IPS-NIHi7 (cell line): ENCODE measurements at regions not wholly inside any gene's neighbourhood (a gene's known extent, or its start where the extent isn't known, plus 50 kb on each side); places are given as distances from the start of the nearest gene placed in this dataset.

Experiments used
- DNase-seq: peaks from one replicate; pipeline ENCODE4 v3.0.0; 2012; ENCODE audit warnings: mixed read lengths; ENCODE audit errors: extremely low spot score

DNA sequence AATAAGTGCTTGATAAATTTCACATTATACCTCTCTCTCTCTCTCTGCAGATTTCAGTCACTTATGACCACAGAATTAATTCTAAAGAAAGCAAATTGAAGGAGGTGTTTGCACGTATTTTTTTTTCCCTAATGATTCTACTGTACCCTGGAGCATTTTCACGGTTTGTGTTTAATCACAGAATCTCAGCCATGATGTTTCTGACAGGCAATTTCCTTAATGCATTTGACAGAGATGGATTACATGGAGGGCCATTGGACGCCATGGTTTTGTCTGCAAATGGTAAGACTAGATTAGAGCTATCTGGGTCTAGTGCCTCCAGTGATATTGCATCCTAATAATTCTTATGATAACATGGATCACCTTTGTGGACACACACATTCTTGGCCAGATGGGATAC lies 147.5 kb upstream of the RBFOX1 start:
- DNase-seq = no peak

- no peak for DNase-seq
Observed at GRCh38 chr16:7183768-7184167, 148.9 kb upstream of the RBFOX1 start.

DNA sequence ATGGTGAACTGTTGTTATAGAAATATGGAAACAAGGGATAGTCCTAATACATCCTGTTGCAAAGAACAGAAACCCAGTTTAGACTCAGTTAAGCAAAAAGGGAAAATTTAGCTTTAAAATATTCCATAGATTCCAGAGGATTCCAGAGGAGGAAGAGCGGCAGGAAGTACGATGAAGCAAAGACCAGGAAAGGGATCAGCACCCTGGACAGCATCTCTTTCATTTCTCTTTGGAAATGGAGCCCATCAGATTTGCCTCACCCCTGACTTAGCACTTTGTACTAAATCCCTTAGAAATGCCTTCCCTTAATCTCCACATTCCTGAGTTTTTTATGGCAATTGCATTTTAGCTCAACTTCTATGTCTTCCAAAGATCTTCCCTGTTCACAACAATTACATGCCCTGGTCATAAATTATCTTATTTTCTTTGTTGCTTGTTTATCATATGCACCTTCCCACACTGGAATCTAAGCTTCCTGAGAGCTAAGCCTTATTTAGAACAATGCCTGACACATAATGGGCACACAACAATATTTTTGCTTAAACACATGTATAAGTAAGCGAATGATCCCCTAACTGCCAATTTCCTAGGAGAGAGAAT lies 150.0 kb upstream of the RBFOX1 start:
- DNase-seq = no peak

- no peak for DNase-seq
Observed at GRCh38 chr16:7177875-7178274, 154.8 kb upstream of the RBFOX1 start.

DNA sequence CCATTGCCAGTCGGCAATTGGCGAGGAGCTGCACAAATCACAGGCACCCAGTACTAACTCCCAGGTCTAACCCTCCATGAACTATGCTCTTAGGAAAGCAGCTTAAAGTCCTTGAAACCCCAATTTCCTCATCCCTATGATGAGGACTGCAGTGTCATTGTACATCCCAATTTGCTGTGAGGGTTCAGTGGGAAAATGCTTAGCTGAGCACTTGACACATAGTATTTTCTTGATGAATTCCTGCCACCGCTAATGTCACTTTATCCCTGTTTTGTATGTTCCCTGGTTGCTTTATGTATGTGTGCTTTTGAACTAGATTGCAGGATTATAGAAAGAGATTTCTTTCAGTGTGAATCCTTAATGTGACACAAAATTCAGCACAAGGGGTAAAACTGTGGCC lies 161.5 kb upstream of the RBFOX1 start:
- no peak for DNase-seq

GRCh38 chr16:7167626-7168025 lies 165.0 kb upstream of the RBFOX1 start:
- DNase-seq = no peak

GRCh38 chr16:7161891-7162290 lies 170.8 kb upstream of the RBFOX1 start:
- DNase-seq = no peak

DNA sequence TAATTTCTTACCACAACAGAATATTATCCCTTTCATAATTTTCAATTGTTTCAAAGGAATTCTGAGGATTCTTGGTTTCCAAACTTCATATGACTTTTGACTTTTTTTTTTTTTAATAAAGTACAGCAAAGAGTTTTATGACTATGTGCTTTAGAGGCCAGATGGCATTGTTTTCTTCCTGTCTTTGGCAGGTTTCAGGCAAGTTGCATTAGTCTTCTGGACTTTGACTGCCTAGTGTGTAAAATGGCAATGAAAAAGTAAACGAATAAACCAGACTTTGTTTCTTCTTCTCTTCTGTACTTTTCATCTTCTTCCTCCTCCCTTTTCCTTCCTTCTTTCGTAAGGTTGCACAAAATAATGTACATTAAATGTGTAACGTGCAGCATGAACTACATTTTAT lies 172.6 kb upstream of the RBFOX1 start:
- no peak for DNase-seq

- DNase-seq = no peak
Observed at GRCh38 chr16:7158481-7158880, 174.2 kb upstream of the RBFOX1 start.

DNA sequence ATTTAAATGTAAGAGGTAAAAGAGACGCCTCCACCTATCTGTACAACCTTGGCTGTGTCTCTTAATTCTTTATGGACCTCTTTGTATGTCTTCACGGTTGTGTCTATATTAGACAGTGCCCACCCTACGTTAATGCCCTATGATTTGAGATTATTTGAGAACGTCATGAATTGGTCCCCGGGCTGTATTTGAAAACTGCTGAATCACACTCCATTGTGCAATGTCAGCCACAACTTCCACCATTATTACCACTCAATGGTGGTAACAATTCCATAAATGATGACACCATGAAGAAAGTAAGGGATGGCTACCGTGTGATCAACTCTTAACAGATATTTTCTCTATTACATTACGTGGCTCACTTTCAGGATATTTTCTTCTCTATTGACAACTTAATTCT lies 182.4 kb upstream of the RBFOX1 start:
- DNase-seq = no peak

GRCh38 chr16:7148606-7149005 lies 184.0 kb upstream of the RBFOX1 start:
- no peak for DNase-seq

DNA sequence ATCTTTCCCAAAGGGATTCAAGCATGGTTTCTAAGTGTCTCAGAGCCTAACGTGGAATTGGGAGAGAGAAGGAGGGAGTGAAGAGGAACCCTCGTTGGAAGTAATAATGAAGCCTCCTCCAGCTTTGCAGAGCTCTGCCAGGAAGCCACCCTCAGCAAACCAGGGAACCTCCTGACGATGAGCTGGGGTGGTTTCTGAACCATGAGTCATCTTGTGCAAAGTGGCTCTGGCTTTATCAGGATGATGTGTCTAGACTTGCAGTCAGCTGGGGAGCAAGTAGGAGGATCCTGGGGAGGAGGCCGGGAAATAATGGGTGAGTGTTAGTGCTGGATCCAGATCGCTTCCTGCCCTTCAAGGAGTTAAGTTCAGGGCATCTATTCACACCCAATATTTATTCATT lies 191.7 kb upstream of the RBFOX1 start:
- no peak for DNase-seq

DNA sequence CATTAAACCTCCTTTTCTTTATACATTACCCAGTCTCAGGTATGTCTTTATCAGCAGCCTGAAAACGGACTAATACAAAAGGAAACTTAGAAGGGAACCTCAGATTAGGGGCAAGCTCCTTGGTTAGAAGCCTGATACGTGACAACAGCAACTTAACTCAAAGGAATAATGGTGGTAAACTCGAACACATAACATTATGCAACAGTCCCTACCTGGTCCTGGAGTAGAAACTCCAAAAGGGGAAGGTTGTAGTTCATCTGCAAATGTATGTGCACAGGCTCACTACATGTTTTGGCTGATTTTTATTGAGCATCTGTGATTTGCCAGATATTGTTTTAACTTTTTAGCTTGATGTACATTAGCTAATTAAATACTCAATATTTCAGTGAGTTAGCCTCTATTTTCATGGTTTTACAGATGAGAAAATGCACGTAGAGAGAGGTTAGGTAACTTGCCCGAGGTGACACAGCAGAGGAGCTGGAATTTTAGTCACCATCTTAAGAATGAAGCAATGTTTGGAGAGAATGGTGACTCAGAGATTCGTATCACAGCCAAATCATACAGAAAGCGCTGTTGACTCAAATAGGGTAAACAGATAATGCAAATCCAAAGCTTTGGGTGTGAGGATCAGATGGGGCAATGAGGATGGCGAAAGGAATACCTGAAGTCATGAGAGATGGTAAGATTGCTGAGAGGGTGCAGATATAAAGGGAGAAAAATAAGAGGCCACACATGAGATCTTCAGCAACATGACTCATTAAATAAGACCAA lies 194.9 kb upstream of the RBFOX1 start:
- no peak for DNase-seq

DNA sequence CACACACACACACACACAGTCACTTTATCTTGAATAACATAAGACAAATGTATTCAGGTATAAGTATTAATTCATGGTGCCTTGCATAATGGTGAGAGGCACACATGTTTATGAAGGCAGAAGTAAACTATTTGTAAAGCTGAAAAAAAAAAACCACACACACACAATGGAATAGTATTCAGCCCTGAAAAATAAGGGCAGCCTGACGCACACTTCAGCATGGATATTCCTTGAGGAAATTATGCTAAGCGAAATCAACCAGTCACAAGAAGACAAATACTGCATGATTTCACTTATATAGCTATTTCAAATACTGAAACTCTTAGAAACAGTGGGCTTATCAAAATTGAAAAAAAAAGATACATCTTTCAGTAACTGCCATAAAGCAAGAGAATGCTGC lies 200.2 kb upstream of the RBFOX1 start:
- no peak for DNase-seq

DNA sequence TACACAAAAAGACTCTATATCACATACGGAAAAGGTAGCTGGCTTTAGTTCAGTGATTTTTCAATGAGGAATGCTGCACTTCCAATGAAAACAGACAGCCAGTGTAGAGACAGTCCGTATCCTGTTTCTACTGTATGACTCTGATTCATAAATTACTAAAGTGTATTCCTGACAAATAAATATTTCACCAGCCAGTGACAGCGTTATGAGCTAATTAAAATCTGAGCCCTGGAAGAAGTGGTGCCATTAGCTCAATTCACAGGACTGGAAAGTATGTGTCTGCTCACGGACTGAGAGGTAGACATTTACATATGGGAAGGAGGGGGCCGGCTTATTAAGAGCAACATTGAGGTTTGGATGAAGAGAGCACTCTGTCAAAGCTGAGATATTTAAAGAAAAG lies 207.9 kb upstream of the RBFOX1 start:
- no peak for DNase-seq

- DNase-seq = no peak
Observed at GRCh38 chr16:7124242-7124641, 208.4 kb upstream of the RBFOX1 start.

DNA sequence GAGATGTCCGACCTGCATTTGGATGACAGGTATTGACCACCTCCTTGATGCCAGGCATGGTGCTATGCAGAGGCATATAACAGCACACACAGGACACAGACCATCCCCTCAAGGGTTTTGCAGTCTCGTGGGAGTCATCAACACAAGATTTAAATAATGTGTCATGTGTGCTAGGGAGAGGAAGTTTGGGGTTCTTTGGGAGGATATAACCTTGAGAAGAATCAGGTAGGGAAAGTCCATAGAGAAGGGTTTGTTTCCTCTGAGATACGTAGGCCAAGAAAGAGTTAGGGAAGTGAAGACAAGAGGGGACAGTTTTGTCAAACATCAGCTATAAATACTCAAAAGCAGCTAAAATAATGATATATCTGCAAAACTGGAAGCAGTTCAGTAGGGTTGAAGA lies 215.9 kb upstream of the RBFOX1 start:
- no peak for DNase-seq

DNA sequence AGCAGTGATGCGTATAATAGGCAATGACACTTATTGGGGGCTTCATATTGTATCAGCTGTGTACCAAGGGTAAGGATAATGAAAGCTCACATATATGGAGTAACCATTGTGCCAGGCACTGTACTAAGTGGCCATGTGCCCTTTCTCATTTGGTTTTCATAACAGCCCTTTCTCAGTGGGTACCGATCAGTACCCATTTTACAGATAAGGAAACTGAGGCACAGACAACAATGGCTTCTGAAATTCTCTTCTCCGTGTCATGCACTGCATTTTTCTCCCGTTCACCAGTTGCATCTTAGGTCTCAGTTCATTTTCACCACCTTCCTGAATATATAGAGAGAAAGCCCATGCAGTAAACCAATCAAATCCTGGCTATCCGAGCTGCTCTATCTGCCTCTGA lies 216.7 kb upstream of the RBFOX1 start:
- DNase-seq = no peak

- no peak for DNase-seq
Observed at GRCh38 chr16:7113949-7114348, 218.7 kb upstream of the RBFOX1 start.

DNA sequence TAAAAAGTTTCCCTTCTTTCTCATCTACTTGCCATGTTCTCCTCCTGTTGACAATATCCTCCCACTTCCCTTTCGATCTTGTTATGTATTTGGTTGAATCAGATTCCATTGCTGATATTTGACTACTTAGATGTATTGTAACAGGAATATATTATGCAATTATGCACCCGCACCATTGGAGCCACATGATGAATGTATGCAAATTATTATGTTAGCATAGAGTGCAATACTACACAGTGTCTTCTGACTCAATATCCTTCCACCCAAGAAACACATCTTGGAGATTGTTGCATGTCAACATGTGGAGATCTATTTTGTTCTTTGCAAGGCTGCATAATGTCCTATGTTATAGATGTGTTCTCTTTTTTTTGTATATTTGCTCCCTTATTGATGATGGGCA lies 219.2 kb upstream of the RBFOX1 start:
- DNase-seq = no peak

DNA sequence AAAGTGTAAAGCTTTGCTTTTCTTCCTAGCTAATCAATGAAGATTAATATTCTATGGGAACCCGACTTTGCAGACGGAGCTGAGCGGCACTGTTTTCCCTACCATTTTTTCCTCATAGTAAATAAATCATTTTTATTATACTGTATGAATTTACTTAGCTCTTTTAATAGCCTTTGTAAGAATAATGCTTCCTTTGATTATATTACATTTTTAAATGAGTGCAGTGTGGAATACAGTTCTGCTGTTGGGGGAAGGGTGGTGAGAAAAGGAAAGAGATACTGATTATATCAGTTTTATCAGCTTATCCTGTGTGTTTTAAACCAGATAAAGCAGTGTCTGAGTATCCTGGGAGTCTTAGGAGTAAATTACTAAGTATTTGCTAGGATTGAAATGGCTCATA lies 221.4 kb upstream of the RBFOX1 start:
- no peak for DNase-seq

- no peak for DNase-seq
Observed at GRCh38 chr16:7107436-7107835, 225.2 kb upstream of the RBFOX1 start.

DNA sequence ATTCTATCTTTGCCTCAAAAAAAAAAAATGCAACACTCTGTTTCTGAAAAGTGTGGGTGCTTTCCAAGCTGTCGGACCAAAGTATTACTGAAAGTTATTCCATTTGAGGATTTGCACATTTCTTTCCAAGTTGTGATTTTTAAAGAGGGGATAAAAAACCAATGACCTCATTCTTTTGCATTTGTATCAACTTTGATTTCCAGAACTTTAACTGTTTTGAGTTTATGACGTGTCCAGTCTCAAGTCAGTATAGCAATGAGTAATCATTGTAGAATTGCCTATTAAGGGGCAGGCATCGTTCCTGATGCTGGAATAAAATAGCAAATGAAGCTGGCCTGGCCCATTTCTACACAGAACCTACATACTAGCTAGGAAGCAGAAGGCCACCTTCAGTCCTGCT lies 229.6 kb upstream of the RBFOX1 start:
- DNase-seq = no peak

- DNase-seq = no peak
Observed at GRCh38 chr16:7101054-7101453, 231.6 kb upstream of the RBFOX1 start.
